Body of pancreas (tissue), 4 donors: ENCODE measurements at regions not wholly inside any gene's neighbourhood (a gene's known extent, or its start where the extent isn't known, plus 50 kb on each side); places are given as distances from the start of the nearest gene placed in this dataset.

Source experiments
- ATAC-seq: fragments of 150-250 bp; one replicate; pipeline ENCODE4 v1.9.1; 2016
- DNase-seq, 4 donors: peaks; one replicate each; pipeline ENCODE4 v3.0.0-alpha.2; 2019
- H3K27ac ChIP-seq, 4 donors: fragments of 200-600 bp; sonication (generic); 1 replicate in 3 of 4; 2 replicates in 1 of 4; pipeline versions ENCODE4 v1.5.1 to v1.6.1; 2016 to 2019; ENCODE audit warnings: mild to moderate bottlenecking in 1 of 4, mixed read lengths in 1 of 4, moderate library complexity in 1 of 4
- H3K27me3 ChIP-seq, 2 donors: fragments of 200-600 bp; sonication (generic); one replicate each; pipeline ENCODE4 v1.6.0; 2016; ENCODE audit warnings: mild to moderate bottlenecking in 1 of 2
- H3K36me3 ChIP-seq, 2 donors: fragments of 200-600 bp; sonication (generic); replicated peaks in 1 of 2; 2 replicates each; pipeline ENCODE4 v1.5.1; 2016; ENCODE audit warnings: low read depth in 2 of 2; ENCODE audit not compliant: insufficient read depth in 1 of 2
- H3K4me1 ChIP-seq: fragments of 200-600 bp; sonication (generic); one replicate; pipeline ENCODE4 v1.6.0; 2016
- H3K4me3 ChIP-seq, 2 donors: fragments of 200-600 bp; sonication (generic); 1 replicate in 1 of 2; 2 replicates in 1 of 2; pipeline ENCODE4 v1.5.1; 2016 to 2019
- H3K9me3 ChIP-seq, 3 donors: fragments of 200-600 bp; sonication (generic); 1 replicate in 2 of 3; 2 replicates in 1 of 3; pipeline ENCODE4 v1.5.1; 2016
- CTCF ChIP-seq, 7 experiments: fragments of 450-650 bp in 4 of 7; fragments of 200-600 bp in 3 of 7; sonication (generic) in 3 of 7; IDR thresholded peaks; one replicate each; pipeline ENCODE4 v1.5.1; 2016 to 2019; ENCODE audit warnings: antibody characterized with exemption in 7 of 7
- POLR2A ChIP-seq, 3 donors: fragments of 450-650 bp; IDR thresholded peaks; one replicate each; pipeline ENCODE4 v1.6.1; 2016; ENCODE audit warnings: antibody characterized with exemption in 3 of 3, mild to moderate bottlenecking in 2 of 3
- WGBS, 2 donors: methylation state at CpG; one replicate each; pipeline ENCODE4 v1.1.5; 2017; 5-methylcytosine and 5-hydroxymethylcytosine counted together
- intact Hi-C: fragments of 100-400 bp; cut with DNase I; formaldehyde crosslinking; loops from one replicate; pipeline ENCODE4 v1.15.1; 2023

GRCh38 chr20:58143531-58143930, 84.9 kb downstream of the ANKRD60 start:
- Histone ChIP-seq H3K4me1 (no peaks in the 10 kb centered on the region), H3K27ac (no peak overlapping the region), H3K9me3 (no peaks in the 10 kb centered on the region), H3K4me3 (no peak overlapping the region), H3K36me3 (no peaks in the 10 kb centered on the region), H3K27me3 (no peaks in the 10 kb centered on the region)
- ATAC-seq (no peak), DNase-seq (no peak)
- TF ChIP-seq POLR2A (IDR thresholded peaks at IDR 0.05) (no peak), CTCF (IDR thresholded peaks at IDR 0.05) (no peak)
- intact Hi-C loops = no loop called here

GRCh38 chr20:58142843-58143185, 85.6 kb downstream of the ANKRD60 start:
- Histone ChIP-seq H3K27ac (no peak overlapping the region), H3K36me3 (no peaks in the 10 kb centered on the region), H3K27me3 (no peaks in the 10 kb centered on the region), H3K4me3 (no peak overlapping the region), H3K9me3 (no peaks in the 10 kb centered on the region), H3K4me1 (no peaks in the 10 kb centered on the region)
- intact Hi-C loops = no loop called here
- no peak for TF ChIP-seq CTCF (IDR thresholded peaks at IDR 0.05)
- no peak for TF ChIP-seq POLR2A (IDR thresholded peaks at IDR 0.05)
- DNase-seq (no peak), ATAC-seq (no peak)
- 89 to 94% methylated on average over 8 to 10 of the region's 10 CpGs for WGBS, 2 donors

GRCh38 chr20:58141971-58142842, 86.2 kb downstream of the ANKRD60 start:
- no peak for TF ChIP-seq POLR2A (IDR thresholded peaks at IDR 0.05)
- no peak for TF ChIP-seq CTCF (IDR thresholded peaks at IDR 0.05)
- Histone ChIP-seq H3K36me3 (no peaks in the 10 kb centered on the region), H3K9me3 (no peaks in the 10 kb centered on the region), H3K4me3 (no peak overlapping the region), H3K4me1 (no peaks in the 10 kb centered on the region), H3K27me3 (no peaks in the 10 kb centered on the region), H3K27ac (peak overlapping the region in 1 of 4 donors; percentile 32)
- intact Hi-C loops = no loop called here
- 48 to 49% methylated on average over 15 to 19 of the region's 19 CpGs for WGBS, 2 donors
- DNase-seq (no peak), ATAC-seq (peak; percentile 74)

- Histone ChIP-seq H3K4me3 (no peak overlapping the region), H3K9me3 (no peaks in the 10 kb centered on the region), H3K36me3 (no peaks in the 10 kb centered on the region), H3K27me3 (no peaks in the 10 kb centered on the region), H3K27ac (no peak overlapping the region), H3K4me1 (no peaks in the 10 kb centered on the region)
- intact Hi-C loops = no loop called here
- no peak for ATAC-seq
- DNase-seq = no peak
- TF ChIP-seq CTCF (IDR thresholded peaks at IDR 0.05) (no peak), POLR2A (IDR thresholded peaks at IDR 0.05) (no peak)
- 47 to 51% methylated on average over 4 of the region's 4 CpGs for WGBS, 2 donors
Measured at GRCh38 chr20:58141496-58141895, 87.0 kb downstream of the ANKRD60 start.
